GM21360 (cell line): ENCODE measurements at regions not wholly inside any gene's neighbourhood (a gene's known extent, or its start where the extent isn't known, plus 50 kb on each side); places are given as distances from the start of the nearest gene placed in this dataset.
A peak's percentile ranks its signal among the peaks of the same experiment; 100 is the strongest.

Source experiments
- ATAC-seq: cut with Tn5 transposase; IDR thresholded peaks from one replicate; pipeline ENCODE4 v1.9.1; 2021; ENCODE audit warnings: mild to moderate bottlenecking, moderate library complexity; ENCODE audit not compliant: unreplicated experiment

GRCh38 chr12:45623221-45623620 is 106.3 kb upstream of the ARID2 start:
- ATAC-seq = no peak

GRCh38 chr12:45623940-45624339 is 105.6 kb upstream of the ARID2 start:
- ATAC-seq = no peak

GRCh38 chr12:45626965-45627364 is 102.5 kb upstream of the ARID2 start:
- ATAC-seq = no peak

- no peak for ATAC-seq
These were observed 102.0 kb upstream of the ARID2 start for GRCh38 chr12:45627407-45628069.

- ATAC-seq = no peak
These were observed 100.2 kb upstream of the ARID2 start for GRCh38 chr12:45629292-45629691.

- no peak for ATAC-seq
These were observed 95.8 kb upstream of the ARID2 start for GRCh38 chr12:45633733-45634132.

GRCh38 chr12:45634273-45634917 is 95.1 kb upstream of the ARID2 start:
- peak; percentile 54 for ATAC-seq

GRCh38 chr12:45637242-45637641 is 92.3 kb upstream of the ARID2 start:
- ATAC-seq = no peak

- ATAC-seq = no peak
These were observed 91.8 kb upstream of the ARID2 start for GRCh38 chr12:45637706-45638105.

GRCh38 chr12:45638386-45638785 is 91.1 kb upstream of the ARID2 start:
- ATAC-seq = no peak

- no peak for ATAC-seq
These were observed 85.0 kb upstream of the ARID2 start for GRCh38 chr12:45644541-45644940.

GRCh38 chr12:45646851-45647581 is 82.5 kb upstream of the ARID2 start:
- no peak for ATAC-seq

GRCh38 chr12:45648070-45648469 is 81.4 kb upstream of the ARID2 start:
- no peak for ATAC-seq

GRCh38 chr12:45651029-45651428 is 78.5 kb upstream of the ARID2 start:
- no peak for ATAC-seq

GRCh38 chr12:45654002-45654665 is 75.4 kb upstream of the ARID2 start:
- no peak for ATAC-seq

GRCh38 chr12:45655186-45655585 is 74.3 kb upstream of the ARID2 start:
- no peak for ATAC-seq

- ATAC-seq = no peak
These were observed 73.8 kb upstream of the ARID2 start for GRCh38 chr12:45655743-45656142.

GRCh38 chr12:45658020-45658419 is 71.5 kb upstream of the ARID2 start:
- no peak for ATAC-seq

GRCh38 chr12:45660330-45660729 is 69.2 kb upstream of the ARID2 start:
- no peak for ATAC-seq

GRCh38 chr12:45663455-45663854 is 66.1 kb upstream of the ARID2 start:
- no peak for ATAC-seq

GRCh38 chr12:45665941-45666340 is 63.6 kb upstream of the ARID2 start:
- ATAC-seq = no peak

GRCh38 chr12:45666396-45666795 is 63.1 kb upstream of the ARID2 start:
- ATAC-seq = no peak
